Thyroid gland (tissue), 4 donors: ENCODE measurements at regions not wholly inside any gene's neighbourhood (a gene's known extent, or its start where the extent isn't known, plus 50 kb on each side); places are given as distances from the start of the nearest gene placed in this dataset.

Source experiments
- CTCF ChIP-seq, 6 experiments: fragments of 200-600 bp in 3 of 6; fragments of 450-650 bp in 3 of 6; sonication (generic) in 3 of 6; IDR thresholded peaks; one replicate each; pipeline ENCODE4 v1.5.1; 2016 to 2019; ENCODE audit warnings: antibody characterized with exemption in 6 of 6, mild to moderate bottlenecking in 2 of 6, inconsistent platforms in 1 of 6, moderate library complexity in 1 of 6
- POLR2A ChIP-seq, 2 donors: fragments of 450-650 bp; IDR thresholded peaks; one replicate each; pipeline ENCODE4 v1.6.1; 2017; ENCODE audit warnings: antibody characterized with exemption in 2 of 2, mild to moderate bottlenecking in 2 of 2, moderate library complexity in 1 of 2

- TF ChIP-seq CTCF (IDR thresholded peaks at IDR 0.05) = no peak
- TF ChIP-seq POLR2A (IDR thresholded peaks at IDR 0.05) = no peak
These were observed 218.2 kb downstream of the OR2B2 start for GRCh38 chr6:27693766-27694546.
